LHCN-M2 (cell line): ENCODE measurements at regions not wholly inside any gene's neighbourhood (a gene's known extent, or its start where the extent isn't known, plus 50 kb on each side); places are given as distances from the start of the nearest gene placed in this dataset.
A peak's percentile ranks its signal among the peaks of the same experiment; 100 is the strongest.
"Not testable (repeated sequence)": the region's sequence is repeated elsewhere in the genome, so short reads cannot be mapped to it uniquely, and the experiment has no call there.

Source experiments
- DNase-seq: peaks from one replicate; pipeline ENCODE4 v3.0.0-alpha.2; 2012; ENCODE audit warnings: low read depth

DNA sequence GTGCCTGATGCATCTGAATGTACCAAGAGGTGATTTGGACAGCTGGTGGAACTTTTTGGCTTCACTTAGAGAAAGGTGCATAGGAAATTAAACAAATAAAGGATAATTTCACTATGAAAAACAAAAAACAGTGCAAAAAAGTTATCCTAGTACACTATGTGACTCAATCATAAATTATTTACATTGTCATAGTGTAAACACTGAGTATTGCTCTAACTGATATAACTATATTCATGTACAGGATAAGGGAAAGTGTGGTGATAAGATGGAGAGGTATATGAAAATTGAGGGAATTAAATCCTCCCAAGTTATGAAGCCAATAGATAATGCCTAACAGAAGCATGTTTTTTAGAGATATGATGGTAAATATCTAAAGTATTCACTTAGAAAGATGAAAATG, 50.2 kb upstream of the CPNE4 start:
- no peak for DNase-seq

DNA sequence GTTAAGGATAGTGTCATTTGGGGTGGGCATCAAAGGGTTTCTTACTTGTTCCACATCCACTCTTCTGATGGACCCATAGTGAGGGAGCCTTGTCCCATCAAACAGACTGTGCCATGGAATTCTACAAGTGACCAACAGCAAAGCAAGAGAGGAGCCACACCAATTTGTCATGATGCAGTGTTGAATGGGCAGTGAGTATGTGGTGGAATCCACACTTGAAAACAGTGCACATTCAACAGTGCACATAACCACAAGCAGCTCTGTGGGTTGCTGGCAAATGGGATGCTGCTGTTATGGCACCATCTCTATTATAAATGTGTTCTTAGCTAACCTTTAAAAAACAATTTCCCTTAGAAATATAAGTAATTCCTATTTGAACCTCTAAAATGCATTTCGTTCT, 52.5 kb upstream of the CPNE4 start:
- DNase-seq, result no peak

GRCh38 chr3:132088291-132088690, 53.5 kb upstream of the CPNE4 start:
- no peak for DNase-seq

DNA sequence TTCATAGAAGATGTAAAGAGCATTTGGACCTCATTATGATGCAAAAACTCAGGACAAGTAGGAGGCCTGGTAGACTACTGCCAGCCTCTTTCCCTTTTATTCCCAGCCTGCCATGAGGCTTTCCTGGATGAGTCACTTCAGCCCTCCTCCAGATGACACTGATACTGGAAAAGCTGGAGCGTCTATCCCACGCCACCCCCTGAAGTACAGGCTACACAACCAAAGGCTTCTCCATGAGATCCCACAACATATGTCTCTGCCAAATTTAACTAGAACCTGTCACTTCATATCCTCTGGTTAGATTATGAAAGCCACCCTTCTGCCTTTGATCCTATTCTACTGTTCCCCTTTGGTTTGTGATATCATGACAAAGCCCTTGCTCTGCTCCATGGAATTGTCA, 56.1 kb upstream of the CPNE4 start:
- peak; percentile 41 for DNase-seq

- DNase-seq, result no peak
These were observed 81.8 kb upstream of the CPNE4 start for GRCh38 chr3:132116601-132117000.

DNA sequence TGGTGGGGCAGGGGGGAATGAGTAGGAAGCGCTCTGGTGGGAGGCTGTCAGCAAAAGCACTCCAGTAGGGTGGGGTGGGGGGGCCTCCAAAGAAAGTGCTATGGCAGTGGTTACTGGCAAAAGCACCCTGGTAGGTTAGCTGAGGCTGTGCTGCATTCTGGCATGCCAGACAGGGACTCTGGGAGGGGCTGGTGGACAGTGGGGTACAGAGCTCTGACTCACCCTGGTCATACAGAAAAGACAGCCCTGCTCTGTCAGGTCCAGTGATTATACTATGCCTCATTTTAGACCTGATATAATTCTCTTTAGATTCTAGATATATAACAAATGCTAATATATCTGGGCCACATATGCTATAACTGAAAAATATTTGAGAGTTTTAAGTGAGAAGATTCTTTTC, 82.8 kb upstream of the CPNE4 start:
- peak; percentile 26 for DNase-seq

- DNase-seq, result no peak
These were observed 84.7 kb upstream of the CPNE4 start for GRCh38 chr3:132119531-132119930.

DNA sequence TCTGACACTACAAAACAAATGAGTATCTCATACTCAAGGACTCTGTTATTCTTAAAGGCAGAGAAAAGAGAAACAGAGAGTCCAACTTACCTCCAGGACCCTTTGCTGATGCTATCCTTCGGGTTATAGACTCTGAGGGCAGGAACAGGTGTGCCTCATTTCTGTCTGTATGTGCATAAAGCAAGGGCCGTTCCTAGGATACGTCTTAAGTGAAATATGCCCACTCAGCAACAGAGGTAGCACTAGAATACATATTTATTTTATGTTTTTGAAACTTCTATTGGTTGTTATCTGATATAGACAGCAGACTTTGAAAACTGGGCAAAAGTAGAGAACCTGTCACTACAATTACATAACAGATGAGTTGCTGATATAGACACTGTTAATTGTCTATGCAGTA, 89.3 kb upstream of the CPNE4 start:
- no peak for DNase-seq

DNA sequence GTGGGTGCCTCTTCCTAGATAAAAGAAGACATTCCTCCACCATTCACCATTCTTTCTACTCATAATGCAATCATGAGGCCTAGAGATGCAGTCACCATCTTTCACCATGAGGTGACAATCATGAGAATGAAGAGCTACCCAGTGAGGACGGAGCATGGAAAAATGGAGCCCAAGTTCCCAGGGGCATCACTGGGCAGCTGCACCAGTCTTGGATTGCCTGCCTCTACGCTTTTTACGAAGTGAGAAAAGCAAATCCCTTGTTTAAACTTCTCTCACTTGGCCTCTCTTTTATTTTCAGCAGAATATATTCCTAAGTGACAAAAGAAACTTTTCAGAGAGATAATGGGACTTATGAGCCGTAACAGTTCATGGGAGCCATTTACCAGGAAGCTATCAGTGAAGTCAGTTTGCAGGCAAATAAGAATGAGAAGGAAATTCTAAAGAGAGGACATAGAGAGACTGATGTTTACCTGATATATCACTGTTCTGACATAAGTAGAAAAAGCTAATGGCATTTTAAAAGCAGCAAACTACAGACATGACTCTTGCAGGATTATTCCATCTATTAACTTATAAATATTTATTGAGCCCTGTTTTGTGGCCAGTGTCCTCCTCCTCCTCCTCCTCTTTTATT, 90.0 kb upstream of the CPNE4 start:
- no peak for DNase-seq

- peak; percentile 89 for DNase-seq
These were observed 99.8 kb upstream of the CPNE4 start for GRCh38 chr3:132134611-132135010.

DNA sequence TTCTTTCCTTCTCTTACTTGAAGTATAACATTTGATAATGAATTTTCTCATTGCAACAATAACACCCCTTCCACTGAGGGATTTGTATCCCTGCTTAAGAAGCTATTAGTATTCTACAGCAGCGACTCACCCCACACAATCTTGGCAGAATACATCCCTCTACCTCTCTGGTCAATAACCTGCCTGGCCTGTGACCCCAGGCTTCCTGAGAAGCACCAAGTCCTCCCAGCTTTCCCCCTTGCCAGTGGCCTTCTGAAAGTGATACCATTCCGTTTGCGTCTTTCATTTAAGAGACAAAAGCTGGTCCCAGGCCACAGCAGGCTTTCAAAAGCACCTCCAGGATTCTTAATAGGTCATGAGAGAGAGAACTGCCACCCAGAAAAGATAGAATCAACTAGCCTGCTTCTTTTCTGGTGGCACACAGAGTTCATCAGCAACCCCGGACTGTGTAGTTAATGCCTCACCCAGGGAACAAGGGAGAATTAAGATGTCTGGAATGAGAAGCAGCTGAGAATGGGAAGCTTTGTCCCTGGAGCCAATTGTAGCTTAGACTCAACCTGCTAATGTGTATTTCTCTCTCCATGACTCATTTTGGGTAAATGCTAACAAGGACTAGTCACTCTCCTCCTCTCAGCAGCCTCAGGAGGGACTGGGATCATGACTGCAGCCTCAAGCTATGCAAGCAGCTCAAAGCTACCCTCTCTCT, 101.0 kb upstream of the CPNE4 start:
- DNase-seq, result peak; percentile 98

DNA sequence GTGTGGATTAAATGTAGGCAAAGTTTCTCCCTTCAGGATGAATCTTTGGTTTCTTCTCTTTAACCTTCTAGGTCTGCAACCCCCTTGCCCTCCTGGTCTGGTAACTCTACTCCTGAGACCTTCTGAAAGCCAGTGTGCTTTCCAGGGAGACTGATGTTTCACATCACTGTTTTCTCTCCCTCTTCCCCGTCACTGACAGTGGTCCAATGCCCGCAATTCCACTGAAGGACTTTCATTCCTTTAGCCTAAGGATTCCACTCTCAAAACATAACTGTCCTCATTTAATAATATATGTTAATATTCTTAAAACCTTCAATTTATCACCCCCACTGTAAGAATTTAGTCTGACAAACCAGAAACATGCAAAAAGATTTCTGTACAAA, 101.5 kb upstream of the CPNE4 start:
- DNase-seq, result no peak

GRCh38 chr3:132136902-132137301, 102.1 kb upstream of the CPNE4 start:
- DNase-seq, result not testable (repeated sequence)

DNA sequence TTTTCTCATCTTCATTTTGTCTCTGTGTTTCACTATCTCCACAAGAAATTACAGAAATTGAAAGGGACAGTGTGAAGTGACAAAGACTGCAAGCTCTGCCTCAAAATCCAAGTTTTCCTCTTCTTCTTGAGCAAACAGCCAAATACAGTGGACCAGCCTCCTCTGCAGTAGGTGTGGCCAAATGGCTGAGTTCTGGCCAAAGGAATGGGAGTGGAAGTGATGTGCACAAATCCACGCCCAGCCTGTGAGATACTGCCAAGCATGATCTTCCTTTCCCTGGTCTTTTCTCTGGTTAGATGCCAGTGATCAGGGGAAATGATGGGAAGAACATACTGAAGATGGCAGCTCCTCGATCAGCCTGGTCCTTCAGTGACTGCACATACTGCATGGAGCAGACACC, 111.0 kb upstream of the CPNE4 start:
- no peak for DNase-seq

DNA sequence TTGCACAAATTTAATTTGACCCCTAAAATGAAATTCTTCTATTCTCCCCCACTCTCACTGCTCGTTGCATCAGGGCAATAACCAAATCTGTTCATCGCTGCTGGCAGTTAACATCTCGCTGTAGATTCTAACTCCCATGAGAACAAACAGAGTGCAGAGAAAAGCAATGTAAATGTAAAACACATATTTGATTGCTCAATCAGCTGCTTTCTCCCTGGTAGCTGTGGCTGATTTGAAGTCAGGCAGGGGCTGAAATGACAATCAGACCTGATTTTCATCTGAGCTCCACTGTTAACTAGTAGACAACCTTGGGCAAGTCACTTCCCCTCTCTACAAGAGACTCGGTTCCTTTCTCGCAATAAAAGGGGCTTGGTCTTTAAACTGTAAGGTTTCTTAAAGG, 119.8 kb upstream of the CPNE4 start:
- no peak for DNase-seq

GRCh38 chr3:132159145-132159544, 124.3 kb upstream of the CPNE4 start:
- no peak for DNase-seq

DNA sequence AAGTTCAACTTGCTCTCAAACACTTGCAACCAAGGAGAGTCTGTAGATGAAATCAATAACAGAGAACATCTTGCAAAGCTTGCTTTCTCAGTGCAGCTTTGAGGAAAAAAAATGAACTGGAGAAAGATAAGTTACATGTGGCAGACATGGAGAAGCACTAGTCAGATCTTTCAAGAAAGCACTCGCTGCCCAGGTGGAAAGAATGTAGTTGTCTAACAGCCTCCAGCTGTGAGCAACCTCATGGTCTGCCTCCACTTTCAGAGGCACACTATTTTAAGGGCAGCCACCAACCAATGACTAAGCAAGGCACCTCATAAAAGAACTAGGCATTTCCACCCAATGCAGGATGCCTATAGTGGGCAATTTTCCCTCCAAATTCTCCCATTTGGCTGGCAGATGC, 125.4 kb upstream of the CPNE4 start:
- DNase-seq, result no peak

DNA sequence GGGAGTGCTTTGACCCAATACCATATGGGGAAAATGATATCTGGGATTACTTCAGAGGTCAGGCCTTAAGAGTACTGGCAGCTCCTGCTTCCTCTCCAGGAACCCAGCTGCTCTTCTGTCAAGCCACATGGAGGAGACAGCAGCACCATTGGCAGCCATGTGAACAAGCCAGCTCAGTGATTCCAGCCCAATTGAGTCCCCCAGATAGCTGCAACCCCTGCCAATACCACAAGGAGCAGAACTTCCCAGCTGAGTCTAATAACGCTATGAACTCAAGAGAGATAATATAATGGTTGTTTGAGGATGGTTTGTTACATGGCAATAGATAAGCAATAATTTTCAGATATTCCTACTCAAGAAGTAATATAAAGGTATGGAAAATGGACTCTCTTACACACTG, 126.8 kb upstream of the CPNE4 start:
- DNase-seq, result peak; percentile 16

DNA sequence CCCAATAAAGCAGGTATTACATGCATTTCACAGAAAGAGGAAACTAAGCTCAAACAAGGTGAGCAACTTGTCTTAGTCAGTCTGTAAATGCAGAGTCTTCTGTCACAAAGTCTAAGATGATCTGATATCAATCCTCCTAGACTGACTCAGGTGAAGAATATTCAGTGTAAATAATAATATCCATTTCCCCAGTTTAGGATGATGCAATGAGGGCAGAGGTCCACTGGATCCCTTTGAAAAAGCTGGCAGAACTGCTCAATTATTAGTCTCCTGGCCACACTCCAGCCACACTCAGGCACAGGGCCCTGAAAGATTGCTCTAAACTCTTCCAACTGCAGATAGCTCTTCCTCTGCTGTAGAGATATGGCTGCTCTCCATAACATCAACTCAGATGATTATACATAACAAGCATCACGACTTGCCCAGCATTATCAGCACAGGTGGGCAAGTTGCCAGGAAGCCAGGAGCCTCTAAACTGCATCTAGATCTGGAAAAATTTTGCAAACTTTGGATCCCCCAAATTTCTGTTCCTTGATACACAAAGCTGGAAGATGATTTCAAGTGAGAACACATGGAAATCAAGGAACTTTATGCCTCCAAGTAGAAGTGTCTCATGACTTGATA, 129.8 kb upstream of the CPNE4 start:
- no peak for DNase-seq

GRCh38 chr3:132167870-132168269, 133.1 kb upstream of the CPNE4 start:
- DNase-seq, result no peak

- peak; percentile 2 for DNase-seq
These were observed 139.7 kb upstream of the CPNE4 start for GRCh38 chr3:132174500-132174899.

DNA sequence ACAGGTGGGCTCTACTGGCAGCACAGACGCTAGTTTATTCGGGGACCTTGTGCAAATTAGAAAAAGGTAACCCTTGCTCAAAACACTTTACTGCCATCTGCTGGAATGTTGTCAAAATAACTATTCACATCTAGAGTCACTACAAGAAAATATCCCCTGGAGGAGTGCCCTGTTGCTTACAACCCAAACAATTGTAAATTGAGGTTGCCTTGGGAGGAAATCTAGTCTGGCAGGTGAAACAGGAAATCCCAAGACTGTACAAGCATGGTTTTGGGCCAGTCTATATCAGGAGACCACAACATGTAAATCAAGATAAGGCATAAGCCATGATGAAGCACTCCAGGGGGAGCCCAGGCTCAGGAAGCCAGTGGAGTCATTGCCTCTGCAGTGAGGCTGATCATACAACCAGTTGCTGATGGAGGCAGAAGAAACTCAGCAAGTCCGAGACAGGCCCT, 136.8 kb upstream of the ACP3 start:
- peak; percentile 52 for DNase-seq

DNA sequence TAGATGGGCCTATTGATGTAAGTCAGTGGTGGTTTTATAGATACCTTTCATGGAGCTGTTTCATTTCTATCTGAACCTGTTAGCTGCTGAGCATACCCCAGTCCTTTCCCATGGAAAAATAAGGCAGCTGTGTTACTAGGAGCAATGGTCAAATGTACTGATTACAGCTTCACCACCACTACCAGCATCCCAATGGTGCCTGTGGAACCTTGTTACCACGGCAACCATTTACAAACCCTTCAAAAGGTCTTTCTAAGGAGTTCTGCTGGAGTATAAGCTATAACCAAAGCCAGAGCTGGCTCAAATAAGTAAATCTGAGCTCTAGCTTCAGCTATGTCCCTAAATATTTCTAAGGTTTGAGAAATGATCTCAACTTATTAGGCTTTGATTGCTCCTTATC, 133.4 kb upstream of the ACP3 start:
- DNase-seq, result no peak
